ENCODE measurements at regions not wholly inside any gene's neighbourhood (a gene's known extent, or its start where the extent isn't known, plus 50 kb on each side); places are given as distances from the start of the nearest gene placed in this dataset.

DNA sequence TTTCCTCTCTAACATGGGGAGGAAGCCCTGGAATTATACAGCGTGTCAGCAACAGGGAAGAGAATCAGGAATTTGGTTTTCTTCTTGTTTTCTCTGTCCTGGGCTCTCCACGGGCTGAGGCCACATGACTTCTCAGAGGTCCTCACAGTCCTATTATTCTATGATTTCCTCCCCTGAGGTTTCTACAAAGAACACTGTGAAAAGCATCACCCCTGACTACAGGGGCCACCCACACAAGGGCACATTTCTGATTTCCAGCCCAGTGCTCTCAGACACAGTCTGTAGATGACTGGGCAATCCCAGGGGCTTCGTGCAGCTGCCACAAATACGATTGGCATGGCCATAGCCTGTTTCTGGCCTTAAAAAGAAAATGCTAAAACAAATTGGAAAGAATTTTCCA lies 284.9 kb downstream of the CEMIP2 start:
- DNase-seq (ENCODE audit: extremely low spot score, unreplicated experiment), result no peak
- H3K36me3 Mint-ChIP-seq (ENCODE audit: unreplicated experiment), result no peaks in the 10 kb centered on the region
- H3K27ac Mint-ChIP-seq (ENCODE audit: unreplicated experiment), result no peak overlapping the region
- H3K9me3 Mint-ChIP-seq (ENCODE audit: unreplicated experiment), result no peaks in the 10 kb centered on the region
- H3K4me3 Mint-ChIP-seq (ENCODE audit: unreplicated experiment), result no peak overlapping the region
- H3K4me1 Mint-ChIP-seq (ENCODE audit: unreplicated experiment), result no peaks in the 10 kb centered on the region
- TF ChIP-seq CTCF (IDR thresholded peaks at IDR 0.05), result no peak
- no peaks in the 10 kb centered on the region for H3K27me3 Mint-ChIP-seq (ENCODE audit: unreplicated experiment)

DNA sequence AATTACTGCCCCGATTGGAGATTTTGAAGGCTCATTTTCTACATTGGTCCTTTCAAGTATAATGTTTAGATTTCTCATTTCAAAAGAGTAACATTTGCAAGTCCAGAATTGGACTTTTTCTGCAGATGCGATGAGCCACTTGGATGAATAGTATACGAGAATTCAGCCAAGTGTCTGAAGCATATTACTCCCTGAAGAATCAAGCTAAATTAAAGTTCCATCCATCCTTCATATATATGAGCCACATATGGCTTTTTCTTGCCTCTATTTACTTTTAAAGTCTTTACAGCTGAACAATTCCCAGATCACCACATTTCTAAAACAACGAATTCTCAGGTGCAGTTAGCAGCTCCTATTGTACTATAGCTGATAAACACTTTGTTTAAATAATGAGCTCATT lies 288.7 kb downstream of the CEMIP2 start:
- H3K4me1 Mint-ChIP-seq (ENCODE audit: unreplicated experiment), result no peaks in the 10 kb centered on the region
- H3K4me3 Mint-ChIP-seq (ENCODE audit: unreplicated experiment), result no peak overlapping the region
- no peak for DNase-seq (ENCODE audit: extremely low spot score, unreplicated experiment)
- H3K36me3 Mint-ChIP-seq (ENCODE audit: unreplicated experiment), result no peaks in the 10 kb centered on the region
- no peaks in the 10 kb centered on the region for H3K9me3 Mint-ChIP-seq (ENCODE audit: unreplicated experiment)
- no peak for TF ChIP-seq CTCF (IDR thresholded peaks at IDR 0.05)
- H3K27me3 Mint-ChIP-seq (ENCODE audit: unreplicated experiment), result no peaks in the 10 kb centered on the region
- H3K27ac Mint-ChIP-seq (ENCODE audit: unreplicated experiment), result no peak overlapping the region

DNA sequence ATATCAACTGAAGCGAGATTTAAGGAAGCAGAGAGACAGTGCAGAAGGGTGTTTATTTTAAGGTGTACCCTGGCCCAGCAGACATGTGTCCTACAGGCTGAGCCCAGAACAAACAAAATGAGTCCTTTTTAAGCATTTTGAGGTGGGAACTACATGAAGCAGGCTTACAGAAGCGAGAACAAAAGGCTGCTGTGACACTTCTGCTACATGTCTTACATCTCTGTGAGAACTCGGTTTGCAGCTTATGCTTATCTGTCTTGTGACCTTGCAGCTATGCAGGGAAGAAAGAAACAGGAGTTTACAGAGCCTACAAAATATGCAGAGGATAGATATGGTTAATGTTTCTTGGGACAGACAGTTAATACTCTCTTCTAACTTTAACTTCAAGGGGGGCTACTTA lies 295.9 kb downstream of the CEMIP2 start:
- Mint-ChIP-seq H3K27ac (ENCODE audit: unreplicated experiment) (no peak overlapping the region), H3K27me3 (ENCODE audit: unreplicated experiment) (no peaks in the 10 kb centered on the region), H3K36me3 (ENCODE audit: unreplicated experiment) (no peaks in the 10 kb centered on the region), H3K9me3 (ENCODE audit: unreplicated experiment) (no peaks in the 10 kb centered on the region), H3K4me3 (ENCODE audit: unreplicated experiment) (no peak overlapping the region), H3K4me1 (ENCODE audit: unreplicated experiment) (no peaks in the 10 kb centered on the region)
- TF ChIP-seq CTCF (IDR thresholded peaks at IDR 0.05), result no peak
- no peak for DNase-seq (ENCODE audit: extremely low spot score, unreplicated experiment)

- H3K27me3 Mint-ChIP-seq (ENCODE audit: unreplicated experiment), result no peaks in the 10 kb centered on the region
- H3K9me3 Mint-ChIP-seq (ENCODE audit: unreplicated experiment), result no peaks in the 10 kb centered on the region
- no peak overlapping the region for H3K27ac Mint-ChIP-seq (ENCODE audit: unreplicated experiment)
- H3K36me3 Mint-ChIP-seq (ENCODE audit: unreplicated experiment), result no peaks in the 10 kb centered on the region
- H3K4me1 Mint-ChIP-seq (ENCODE audit: unreplicated experiment), result no peaks in the 10 kb centered on the region
- no peak for TF ChIP-seq CTCF (IDR thresholded peaks at IDR 0.05)
- H3K4me3 Mint-ChIP-seq (ENCODE audit: unreplicated experiment), result no peak overlapping the region
- no peak for DNase-seq (ENCODE audit: extremely low spot score, unreplicated experiment)
These were observed 302.9 kb downstream of the CEMIP2 start for GRCh38 chr9:71465392-71465791.

- no peaks in the 10 kb centered on the region for H3K27me3 Mint-ChIP-seq (ENCODE audit: unreplicated experiment)
- H3K9me3 Mint-ChIP-seq (ENCODE audit: unreplicated experiment), result no peaks in the 10 kb centered on the region
- no peak overlapping the region for H3K27ac Mint-ChIP-seq (ENCODE audit: unreplicated experiment)
- no peak overlapping the region for H3K4me3 Mint-ChIP-seq (ENCODE audit: unreplicated experiment)
- H3K36me3 Mint-ChIP-seq (ENCODE audit: unreplicated experiment), result no peaks in the 10 kb centered on the region
- H3K4me1 Mint-ChIP-seq (ENCODE audit: unreplicated experiment), result no peaks in the 10 kb centered on the region
- DNase-seq (ENCODE audit: extremely low spot score, unreplicated experiment), result no peak
- no peak for TF ChIP-seq CTCF (IDR thresholded peaks at IDR 0.05)
These were observed 309.2 kb downstream of the CEMIP2 start for GRCh38 chr9:71459082-71459481.

All from osteocyte (in vitro differentiated cells).